Activated T-cell treated with anti-CD3 and anti-CD28 coated beads, Interleukin-2, amount 50 U/mL, for 72 hours (primary cell): ENCODE measurements at regions not wholly inside any gene's neighbourhood (a gene's known extent, or its start where the extent isn't known, plus 50 kb on each side); places are given as distances from the start of the nearest gene placed in this dataset.

Experiments
- ATAC-seq, 2 donors: fragments of 150-1000 bp; cut with Tn5 transposase; replicated peaks in 1 of 2; 2 replicates each; pipeline ENCODE4 v1.10.0; 2021; ENCODE audit warnings: moderate library complexity in 2 of 2, mild to moderate bottlenecking in 1 of 2
- DNase-seq, 2 donors: peaks; one replicate each; pipeline ENCODE4 v3.0.0; 2021 to 2022; ENCODE audit warnings: mixed read lengths in 1 of 2
- H3K27ac Mint-ChIP-seq: one replicate; pipeline ENCODE4 v1.8.0; 2022; ENCODE audit warnings: mild to moderate bottlenecking, moderate library complexity, mixed read lengths
- H3K27me3 Mint-ChIP-seq: one replicate; pipeline ENCODE4 v1.8.0; 2022; ENCODE audit warnings: low read depth, mixed read lengths
- H3K36me3 Mint-ChIP-seq, 2 donors: one replicate each; pipeline ENCODE4 v1.8.0; 2022; ENCODE audit warnings: mixed read lengths in 2 of 2, mild to moderate bottlenecking in 1 of 2; ENCODE audit not compliant: insufficient read depth in 2 of 2
- H3K4me1 Mint-ChIP-seq: one replicate; pipeline ENCODE4 v1.8.0; 2022; ENCODE audit warnings: low read depth, mixed read lengths
- H3K4me3 Mint-ChIP-seq, 2 donors: one replicate each; pipeline ENCODE4 v1.8.0; 2022; ENCODE audit warnings: mild to moderate bottlenecking in 2 of 2, mixed read lengths in 2 of 2, moderate library complexity in 2 of 2
- H3K9me3 Mint-ChIP-seq, 2 donors: one replicate each; pipeline ENCODE4 v1.8.0; 2022; ENCODE audit warnings: mixed read lengths in 2 of 2

- Mint-ChIP-seq H3K9me3 (peaks cover 0 to 2% of the 10 kb centered on the region in 2 donors), H3K27ac (no peak overlapping the region), H3K4me3 (no peak overlapping the region), H3K36me3 (no peaks in the 10 kb centered on the region), H3K4me1 (peaks cover 5% of the 10 kb centered on the region), H3K27me3 (peaks cover 10% of the 10 kb centered on the region)
- DNase-seq (no peak), ATAC-seq (no peak)
Observed at GRCh38 chr9:87443461-87443860, 54.2 kb upstream of the DAPK1 start.

- no peaks in the 10 kb centered on the region for H3K36me3 Mint-ChIP-seq
- H3K4me3 Mint-ChIP-seq: peak overlapping the region in 1 of 2 donors; percentile 64
- DNase-seq (peak; percentile 8 to 16), ATAC-seq (peak; percentile 66 to 78)
- peaks cover 5% of the 10 kb centered on the region for H3K4me1 Mint-ChIP-seq
- no peak overlapping the region for H3K27ac Mint-ChIP-seq
- H3K9me3 Mint-ChIP-seq: peaks cover 0 to 2% of the 10 kb centered on the region in 2 donors
- H3K27me3 Mint-ChIP-seq: peaks cover 10% of the 10 kb centered on the region
Observed at GRCh38 chr9:87445646-87446045, 52.0 kb upstream of the DAPK1 start.

GRCh38 chr9:87446527-87446926 lies 51.1 kb upstream of the DAPK1 start:
- no peaks in the 10 kb centered on the region for H3K36me3 Mint-ChIP-seq
- DNase-seq: no peak
- peaks cover 10% of the 10 kb centered on the region for H3K27me3 Mint-ChIP-seq
- H3K27ac Mint-ChIP-seq: no peak overlapping the region
- H3K4me3 Mint-ChIP-seq: no peak overlapping the region
- H3K4me1 Mint-ChIP-seq: peaks cover 5% of the 10 kb centered on the region
- no peak for ATAC-seq
- H3K9me3 Mint-ChIP-seq: peaks cover 0 to 2% of the 10 kb centered on the region in 2 donors

- ATAC-seq: no peak
- Mint-ChIP-seq H3K4me3 (no peak overlapping the region), H3K4me1 (peaks cover 5% of the 10 kb centered on the region), H3K36me3 (no peaks in the 10 kb centered on the region), H3K27ac (no peak overlapping the region), H3K27me3 (peaks cover 13% of the 10 kb centered on the region), H3K9me3 (peaks cover 0 to 2% of the 10 kb centered on the region in 2 donors)
- DNase-seq: no peak
Observed at GRCh38 chr9:87447547-87448432, 49.9 kb upstream of the DAPK1 start.
